PC-3 (cell line): ENCODE measurements at regions not wholly inside any gene's neighbourhood (a gene's known extent, or its start where the extent isn't known, plus 50 kb on each side); places are given as distances from the start of the nearest gene placed in this dataset.

Source experiments
- CTCF ChIP-seq: fragments of 300-600 bp; sonication (generic); conservative IDR thresholded peaks from 2 replicates; pipeline ENCODE4 v1.5.1; 2017; ENCODE audit warnings: antibody characterized with exemption, low read depth, mild to moderate bottlenecking, low read length
- EZH2 ChIP-seq: fragments of 300-600 bp; sonication (generic); IDR thresholded peaks from one replicate; pipeline ENCODE4 v1.6.1; 2017; ENCODE audit warnings: antibody characterized with exemption, mild to moderate bottlenecking, low read length; ENCODE audit not compliant: unreplicated experiment
- EZH2phosphoT487 ChIP-seq: fragments of 300-600 bp; sonication (generic); IDR thresholded peaks from 2 replicates; pipeline ENCODE4 v1.6.1; 2018; ENCODE audit warnings: mild to moderate bottlenecking, antibody characterized with exemption, low read length, borderline replicate concordance

- no peak for TF ChIP-seq CTCF
- TF ChIP-seq EZH2phosphoT487: no peak
- TF ChIP-seq EZH2: no peak
Observed at GRCh38 chr5:67262956-67263355, 66.4 kb upstream of the CD180 start.
